CD4-positive, CD25-positive, alpha-beta regulatory T cell (primary cell): ENCODE measurements at regions not wholly inside any gene's neighbourhood (a gene's known extent, or its start where the extent isn't known, plus 50 kb on each side); places are given as distances from the start of the nearest gene placed in this dataset.

Experiments
- ATAC-seq, 2 donors: fragments of 150-1000 bp; cut with Tn5 transposase; one replicate each; pipeline ENCODE4 v1.10.0; 2021; ENCODE audit warnings: low read depth in 2 of 2, moderate number of reproducible peaks in 2 of 2, moderate library complexity in 1 of 2
- DNase-seq, 3 donors: peaks; one replicate each; pipeline versions ENCODE4 v3.0.0 to v3.0.0-alpha.2; 2012 to 2022; ENCODE audit warnings: mixed read lengths in 1 of 3
- H3K27ac ChIP-seq: one replicate; pipeline ENCODE4 v1.7.0; 2013; ENCODE audit warnings: mild to moderate bottlenecking, low read length; ENCODE audit not compliant: insufficient read depth, poor library complexity, severe bottlenecking
- H3K27me3 ChIP-seq: one replicate; pipeline ENCODE4 v1.7.0; 2013; ENCODE audit warnings: low read length; ENCODE audit not compliant: control insufficient read depth, insufficient read depth
- H3K36me3 ChIP-seq: one replicate; pipeline ENCODE4 v1.7.0; 2013; ENCODE audit warnings: mild to moderate bottlenecking, low read length, moderate library complexity; ENCODE audit not compliant: control insufficient read depth, insufficient read depth
- H3K4me1 ChIP-seq: 2 replicates; pipeline ENCODE4 v1.7.0; 2013; ENCODE audit warnings: mild to moderate bottlenecking, low read length; ENCODE audit not compliant: insufficient read depth, control insufficient read depth, poor library complexity, severe bottlenecking
- H3K4me3 ChIP-seq: one replicate; pipeline ENCODE4 v1.7.0; 2013; ENCODE audit warnings: low read depth, mild to moderate bottlenecking, low read length, moderate library complexity
- H3K9me3 ChIP-seq, 2 experiments: 1 replicate in 1 of 2; 2 replicates in 1 of 2; pipeline ENCODE4 v1.7.0; 2013; ENCODE audit warnings: low read length in 2 of 2, mild to moderate bottlenecking in 1 of 2, moderate library complexity in 1 of 2; ENCODE audit not compliant: control insufficient read depth in 2 of 2
- H3K27ac Mint-ChIP-seq, 3 donors: one replicate each; pipeline ENCODE4 v1.8.0; 2020 to 2022; ENCODE audit warnings: mild to moderate bottlenecking in 3 of 3, mixed read lengths in 3 of 3, moderate library complexity in 2 of 3
- H3K27me3 Mint-ChIP-seq: one replicate; pipeline ENCODE4 v1.8.0; 2022; ENCODE audit warnings: mild to moderate bottlenecking, mixed read lengths
- H3K36me3 Mint-ChIP-seq: one replicate; pipeline ENCODE4 v1.8.0; 2020; ENCODE audit warnings: mixed read lengths
- H3K4me1 Mint-ChIP-seq, 4 donors: one replicate each; pipeline ENCODE4 v1.8.0; 2020 to 2022; ENCODE audit warnings: mixed read lengths in 4 of 4, mild to moderate bottlenecking in 1 of 4
- H3K4me3 Mint-ChIP-seq, 4 donors: one replicate each; pipeline ENCODE4 v1.8.0; 2020 to 2022; ENCODE audit warnings: mild to moderate bottlenecking in 4 of 4, mixed read lengths in 4 of 4, moderate library complexity in 3 of 4
- H3K9me3 Mint-ChIP-seq, 7 donors: one replicate each; pipeline ENCODE4 v1.8.0; 2020 to 2022; ENCODE audit warnings: mixed read lengths in 7 of 7, mild to moderate bottlenecking in 3 of 7, moderate library complexity in 2 of 7

DNA sequence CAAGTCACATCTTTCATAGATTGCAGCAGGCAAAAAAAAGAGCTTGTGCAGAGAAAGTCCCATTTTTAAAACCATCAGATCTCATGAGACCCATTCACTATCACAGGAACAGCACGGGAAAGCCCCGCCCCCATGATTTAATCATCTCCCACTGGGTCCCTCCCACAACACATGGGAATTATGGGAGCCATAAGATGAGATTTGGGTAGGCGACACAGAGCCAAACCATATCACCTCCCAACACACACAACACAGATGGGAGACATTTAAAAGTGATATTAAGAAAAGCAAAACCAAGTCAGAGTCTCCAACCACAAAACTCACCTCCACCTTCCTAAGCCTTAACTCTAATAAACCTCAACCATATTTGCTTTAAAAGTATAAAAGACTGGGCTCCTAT, 61.5 kb upstream of the TIAM1 start:
- Mint-ChIP-seq H3K4me1 (peaks cover 0 to 12% (median 2%) of the 10 kb centered on the region in 4 donors), H3K9me3 (no peaks in the 10 kb centered on the region), H3K27ac (peak overlapping the region in 1 of 3 donors; percentile 81)

DNA sequence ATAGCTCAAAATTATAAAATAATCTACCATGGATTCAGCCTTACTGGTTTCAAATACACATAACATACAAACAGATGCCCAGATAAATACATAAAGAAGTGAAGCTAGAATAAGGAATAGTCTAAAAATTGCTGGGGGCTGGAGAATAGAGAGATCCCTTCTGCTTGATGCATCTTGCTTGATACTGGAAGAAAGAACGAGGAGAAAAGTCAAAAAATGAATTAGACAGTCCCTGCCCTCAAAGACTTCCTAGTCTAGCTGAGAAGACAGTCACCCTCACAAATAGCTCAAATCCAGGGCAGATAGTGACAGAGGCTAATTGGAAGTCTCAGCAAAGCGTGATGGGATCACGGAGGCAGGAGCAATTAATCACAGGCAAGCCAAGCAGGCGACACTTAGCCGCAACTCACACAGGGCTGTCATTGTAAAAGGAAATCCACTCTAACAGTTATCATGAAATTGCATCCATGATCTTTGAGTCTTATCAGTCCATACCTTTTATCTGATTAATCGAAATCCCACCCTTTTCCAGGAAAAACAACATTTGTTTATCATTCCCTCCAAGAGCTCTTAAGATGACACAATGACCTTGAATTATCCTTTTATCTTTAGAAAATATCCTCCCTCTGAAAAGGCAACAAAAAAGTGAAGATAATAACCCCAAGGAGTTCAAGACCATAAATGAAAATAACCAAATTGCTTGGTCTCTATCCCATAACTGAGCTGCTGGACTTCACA, 59.7 kb upstream of the TIAM1 start:
- Mint-ChIP-seq H3K36me3 (no peaks in the 10 kb centered on the region), H3K27me3 (no peaks in the 10 kb centered on the region), H3K9me3 (no peaks in the 10 kb centered on the region), H3K4me1 (peaks cover 0 to 22% (median 9%) of the 10 kb centered on the region in 4 donors), H3K27ac (no peak overlapping the region), H3K4me3 (peak overlapping the region in 1 of 4 donors; percentile 28)
- Histone ChIP-seq H3K36me3 (no peaks in the 10 kb centered on the region), H3K9me3 (no peaks in the 10 kb centered on the region), H3K4me3 (no peak overlapping the region), H3K27ac (no peak overlapping the region), H3K27me3 (no peaks in the 10 kb centered on the region), H3K4me1 (peaks cover 7% of the 10 kb centered on the region)
- ATAC-seq (no peak), DNase-seq (no peak)

More for the DNA sequence above, 61.5 kb upstream of the TIAM1 start:
- no peak overlapping the region for H3K4me3 Mint-ChIP-seq
- H3K36me3 Mint-ChIP-seq: no peaks in the 10 kb centered on the region
- no peaks in the 10 kb centered on the region for H3K27me3 Mint-ChIP-seq
- Histone ChIP-seq H3K27me3 (no peaks in the 10 kb centered on the region), H3K27ac (no peak overlapping the region), H3K36me3 (no peaks in the 10 kb centered on the region), H3K9me3 (no peaks in the 10 kb centered on the region), H3K4me3 (no peak overlapping the region), H3K4me1 (peaks cover 2% of the 10 kb centered on the region)
- DNase-seq: no peak
- ATAC-seq: no peak

DNA sequence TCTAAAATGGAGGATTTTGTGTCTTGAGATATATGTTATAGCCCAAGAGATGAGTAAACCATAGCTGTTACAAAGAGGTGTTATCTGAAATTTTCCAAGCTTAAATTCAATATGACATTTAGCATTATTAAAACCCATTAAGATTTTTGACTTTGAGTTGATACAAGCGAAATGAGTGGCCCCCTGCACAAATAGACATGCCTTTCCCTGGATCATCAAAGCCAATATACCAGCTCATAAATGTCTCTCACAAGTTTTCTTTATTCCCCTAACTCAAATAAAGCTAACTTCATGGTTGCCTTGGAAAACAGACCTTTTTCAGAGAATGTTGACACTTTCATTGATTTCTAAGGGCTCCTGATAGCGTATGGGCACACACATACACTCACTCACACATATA, 55.5 kb upstream of the TIAM1 start:
- ATAC-seq: no peak
- peak overlapping the region in 1 of 3 donors; percentile 65 for H3K27ac Mint-ChIP-seq

DNA sequence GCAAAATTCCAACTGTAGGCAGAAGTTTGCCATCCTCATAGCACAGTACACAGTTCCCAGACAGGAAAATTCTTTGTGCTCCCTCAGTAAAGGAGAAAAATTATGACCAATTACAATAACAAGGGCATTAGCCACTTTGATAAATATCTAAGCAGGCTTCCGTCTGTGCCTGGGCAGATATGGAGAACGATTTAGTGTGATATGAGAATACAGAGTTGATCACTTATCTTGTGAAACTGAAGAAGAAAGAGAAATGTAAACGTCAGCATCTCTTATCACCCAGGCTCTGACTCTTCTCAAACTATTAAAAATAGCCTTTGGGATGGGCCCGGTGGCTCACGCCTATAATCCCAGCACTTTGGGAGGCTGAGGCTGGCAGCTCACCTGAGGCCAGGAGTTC, 54.5 kb upstream of the TIAM1 start:
- peak overlapping the region; percentile 52 for H3K4me3 ChIP-seq
- no peaks in the 10 kb centered on the region for H3K36me3 ChIP-seq
- H3K27ac ChIP-seq: peak overlapping the region; percentile 49
- H3K4me3 Mint-ChIP-seq: peak overlapping the region in 3 of 4 donors; percentile 72 to 82 (median 77)
- H3K9me3 Mint-ChIP-seq: no peaks in the 10 kb centered on the region
- peaks cover 4% of the 10 kb centered on the region for H3K27me3 Mint-ChIP-seq
- H3K4me1 Mint-ChIP-seq: peaks cover 15 to 57% (median 39%) of the 10 kb centered on the region in 4 donors
- DNase-seq (peak in 1 of 3 donors; percentile 26), ATAC-seq (no peak)
- H3K4me1 ChIP-seq: peaks cover 22% of the 10 kb centered on the region
- H3K27ac Mint-ChIP-seq: peak overlapping the region; percentile 15 to 87 (median 81)
- H3K27me3 ChIP-seq: no peaks in the 10 kb centered on the region
- H3K36me3 Mint-ChIP-seq: no peaks in the 10 kb centered on the region
- H3K9me3 ChIP-seq: no peaks in the 10 kb centered on the region

More for the DNA sequence above, 55.5 kb upstream of the TIAM1 start:
- no peaks in the 10 kb centered on the region for H3K9me3 Mint-ChIP-seq
- DNase-seq: no peak
- H3K27ac ChIP-seq: no peak overlapping the region
- no peaks in the 10 kb centered on the region for H3K27me3 ChIP-seq
- no peak overlapping the region for H3K4me3 ChIP-seq
- H3K4me1 ChIP-seq: peaks cover 22% of the 10 kb centered on the region
- H3K36me3 Mint-ChIP-seq: no peaks in the 10 kb centered on the region
- H3K9me3 ChIP-seq: no peaks in the 10 kb centered on the region
- no peaks in the 10 kb centered on the region for H3K36me3 ChIP-seq
- H3K4me3 Mint-ChIP-seq: no peak overlapping the region
- H3K27me3 Mint-ChIP-seq: peaks cover 4% of the 10 kb centered on the region
- H3K4me1 Mint-ChIP-seq: peaks cover 15 to 50% (median 33%) of the 10 kb centered on the region in 4 donors

DNA sequence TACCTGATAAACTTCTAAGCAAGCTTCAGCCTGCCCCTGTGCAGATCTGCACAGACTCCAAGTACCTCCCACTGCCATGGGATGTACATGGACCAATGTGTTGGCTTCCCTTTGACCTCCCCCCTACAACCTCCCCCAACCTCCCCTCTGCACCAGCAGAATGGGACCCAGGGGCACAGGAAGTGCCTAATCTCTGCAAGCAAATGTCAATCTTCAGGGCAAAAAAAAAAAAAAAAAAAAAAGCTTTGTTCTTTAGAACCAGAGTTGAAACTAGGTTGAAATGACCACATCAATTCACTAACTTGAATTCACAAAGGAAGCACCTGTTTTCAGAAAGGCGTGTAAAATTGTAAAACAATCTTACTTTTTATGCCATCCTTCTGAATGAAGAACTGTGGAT, 53.9 kb upstream of the TIAM1 start:
- Histone ChIP-seq H3K36me3 (no peaks in the 10 kb centered on the region), H3K9me3 (no peaks in the 10 kb centered on the region), H3K27ac (no peak overlapping the region), H3K27me3 (no peaks in the 10 kb centered on the region), H3K4me1 (peaks cover 22% of the 10 kb centered on the region), H3K4me3 (peak overlapping the region; percentile 52)
- ATAC-seq: peak; percentile 72 to 81
- Mint-ChIP-seq H3K9me3 (no peaks in the 10 kb centered on the region), H3K4me1 (peaks cover 15 to 59% (median 39%) of the 10 kb centered on the region in 4 donors), H3K36me3 (no peaks in the 10 kb centered on the region), H3K27me3 (peaks cover 4% of the 10 kb centered on the region), H3K4me3 (peak overlapping the region; percentile 72 to 85 (median 80)), H3K27ac (peak overlapping the region; percentile 15 to 87 (median 81))
- DNase-seq: peak in 2 of 3 donors; percentile 62 to 81

DNA sequence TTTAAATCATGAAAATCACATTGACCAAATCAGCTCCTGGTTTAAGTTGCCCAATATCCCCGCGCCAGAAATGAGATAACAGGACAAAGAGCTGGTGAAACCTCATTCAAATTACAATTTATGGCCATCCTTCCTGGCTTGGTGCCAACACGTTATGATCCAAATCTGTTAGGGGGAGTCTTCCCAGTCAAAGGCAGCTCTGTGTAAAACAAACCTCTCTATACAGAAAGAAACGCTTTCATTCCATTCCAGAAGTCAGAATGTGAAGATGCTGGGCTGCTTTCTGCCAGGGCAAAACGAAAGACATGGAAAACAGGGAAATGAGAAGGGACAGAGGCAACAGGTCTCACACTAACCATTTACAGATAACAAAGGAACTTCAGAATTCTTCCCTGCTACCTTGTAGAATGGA, 53.5 kb upstream of the TIAM1 start:
- Histone ChIP-seq H3K27ac (no peak overlapping the region), H3K4me3 (peak overlapping the region; percentile 40), H3K4me1 (peaks cover 22% of the 10 kb centered on the region), H3K36me3 (no peaks in the 10 kb centered on the region), H3K27me3 (no peaks in the 10 kb centered on the region), H3K9me3 (no peaks in the 10 kb centered on the region)
- Mint-ChIP-seq H3K4me3 (peak overlapping the region; percentile 72 to 87 (median 80)), H3K9me3 (no peaks in the 10 kb centered on the region), H3K27me3 (peaks cover 4% of the 10 kb centered on the region), H3K4me1 (peaks cover 15 to 61% (median 39%) of the 10 kb centered on the region in 4 donors), H3K36me3 (no peaks in the 10 kb centered on the region), H3K27ac (peak overlapping the region; percentile 4 to 87 (median 81))
- DNase-seq: no peak
- ATAC-seq: no peak

DNA sequence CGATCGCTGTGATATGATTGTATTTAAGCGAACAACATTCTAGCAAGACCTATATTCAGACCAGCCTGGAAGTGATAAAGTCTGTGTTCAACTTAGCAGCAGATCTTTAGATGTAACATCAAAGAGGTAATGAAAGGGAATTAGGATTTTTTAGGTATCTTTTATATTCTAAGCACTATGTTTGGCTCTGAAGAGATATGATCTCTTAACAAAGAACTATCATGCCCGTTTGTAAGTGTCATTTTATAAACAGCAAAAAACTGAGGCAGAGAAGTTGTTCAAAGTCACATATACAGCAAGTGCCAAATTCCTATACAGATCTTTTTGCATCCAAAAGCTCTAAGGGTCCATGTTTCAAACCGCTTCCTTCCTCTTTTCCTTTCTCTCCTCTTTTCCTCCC, 53.0 kb upstream of the TIAM1 start:
- Histone ChIP-seq H3K4me3 (no peak overlapping the region), H3K9me3 (no peaks in the 10 kb centered on the region), H3K27ac (no peak overlapping the region), H3K4me1 (peaks cover 22% of the 10 kb centered on the region), H3K36me3 (no peaks in the 10 kb centered on the region), H3K27me3 (no peaks in the 10 kb centered on the region)
- H3K4me3 Mint-ChIP-seq: peak overlapping the region in 3 of 4 donors; percentile 12 to 87 (median 77)
- H3K4me1 Mint-ChIP-seq: peaks cover 15 to 59% (median 38%) of the 10 kb centered on the region in 4 donors
- no peaks in the 10 kb centered on the region for H3K9me3 Mint-ChIP-seq
- peaks cover 4% of the 10 kb centered on the region for H3K27me3 Mint-ChIP-seq
- H3K27ac Mint-ChIP-seq: peak overlapping the region in 2 of 3 donors; percentile 4 to 81
- no peak for DNase-seq
- no peak for ATAC-seq
- no peaks in the 10 kb centered on the region for H3K36me3 Mint-ChIP-seq

DNA sequence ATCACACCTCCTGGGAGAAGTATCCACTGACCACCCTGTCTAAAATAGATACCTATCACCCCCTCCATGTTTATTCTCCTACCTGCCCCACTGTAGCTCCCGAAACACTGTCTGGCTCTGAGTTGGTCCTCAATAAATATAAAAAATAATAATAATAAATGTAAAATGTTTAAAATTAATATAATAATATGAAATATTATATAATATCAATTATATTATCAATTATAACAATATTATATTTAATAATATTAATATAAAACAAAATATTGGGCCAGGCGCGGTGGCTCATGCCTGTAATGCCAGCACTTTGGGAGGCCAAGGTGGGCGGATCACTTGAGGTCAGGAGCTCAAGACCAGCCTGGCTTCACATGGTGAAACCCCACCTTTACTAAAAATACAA, 52.3 kb upstream of the TIAM1 start:
- ATAC-seq (no peak), DNase-seq (no peak)
- Mint-ChIP-seq H3K4me1 (peaks cover 15 to 59% (median 38%) of the 10 kb centered on the region in 4 donors), H3K9me3 (no peaks in the 10 kb centered on the region), H3K27ac (no peak overlapping the region), H3K4me3 (no peak overlapping the region), H3K27me3 (peaks cover 4% of the 10 kb centered on the region), H3K36me3 (no peaks in the 10 kb centered on the region)
- H3K36me3 ChIP-seq: no peaks in the 10 kb centered on the region
- H3K4me1 ChIP-seq: peaks cover 22% of the 10 kb centered on the region
- H3K27me3 ChIP-seq: no peaks in the 10 kb centered on the region
- H3K9me3 ChIP-seq: no peaks in the 10 kb centered on the region
- H3K4me3 ChIP-seq: no peak overlapping the region
- H3K27ac ChIP-seq: no peak overlapping the region
